Progenitor cell of endocrine pancreas (in vitro differentiated cells): ENCODE measurements at regions not wholly inside any gene's neighbourhood (a gene's known extent, or its start where the extent isn't known, plus 50 kb on each side); places are given as distances from the start of the nearest gene placed in this dataset.

Experiments used
- DNase-seq: peaks from one replicate; pipeline ENCODE4 v3.0.0; 2021; ENCODE audit warnings: low spot score; ENCODE audit not compliant: unreplicated experiment
- H3K27ac Mint-ChIP-seq: 2 replicates; pipeline ENCODE4 v1.8.0; 2021; ENCODE audit warnings: mild to moderate bottlenecking, moderate library complexity, mixed read lengths
- H3K27me3 Mint-ChIP-seq: 2 replicates; pipeline ENCODE4 v1.8.0; 2021; ENCODE audit warnings: mixed read lengths
- H3K36me3 Mint-ChIP-seq: 2 replicates; pipeline ENCODE4 v1.8.0; 2022; ENCODE audit warnings: mixed read lengths; ENCODE audit not compliant: insufficient read depth
- H3K4me1 Mint-ChIP-seq: 2 replicates; pipeline ENCODE4 v1.8.0; 2021; ENCODE audit warnings: low read depth, mixed read lengths
- H3K4me3 Mint-ChIP-seq: 2 replicates; pipeline ENCODE4 v1.8.0; 2021; ENCODE audit warnings: low read depth, mild to moderate bottlenecking, moderate library complexity, mixed read lengths
- H3K9me3 Mint-ChIP-seq: 2 replicates; pipeline ENCODE4 v1.8.0; 2021; ENCODE audit warnings: low read depth, mixed read lengths
- CTCF ChIP-seq: fragments of 200-600 bp; sonication (generic); IDR thresholded peaks from one replicate; pipeline ENCODE4 v1.5.0; 2021; ENCODE audit warnings: antibody characterized with exemption, mild to moderate bottlenecking; ENCODE audit not compliant: unreplicated experiment

GRCh38 chr4:14070289-14070880 is 442.9 kb upstream of the BOD1L1 start:
- TF ChIP-seq CTCF = no peak
- no peak overlapping the region for H3K4me3 Mint-ChIP-seq
- H3K36me3 Mint-ChIP-seq = peaks cover 2% of the 10 kb centered on the region
- peaks cover 3% of the 10 kb centered on the region for H3K27me3 Mint-ChIP-seq
- peaks cover 18% of the 10 kb centered on the region for H3K4me1 Mint-ChIP-seq
- no peak for DNase-seq
- peaks cover 19% of the 10 kb centered on the region for H3K9me3 Mint-ChIP-seq
- peak overlapping the region; percentile 43 for H3K27ac Mint-ChIP-seq

GRCh38 chr4:14072506-14072905 is 445.0 kb upstream of the BOD1L1 start:
- no peak for DNase-seq
- no peak for TF ChIP-seq CTCF
- peaks cover 3% of the 10 kb centered on the region for H3K27me3 Mint-ChIP-seq
- peaks cover 2% of the 10 kb centered on the region for H3K36me3 Mint-ChIP-seq
- peaks cover 19% of the 10 kb centered on the region for H3K9me3 Mint-ChIP-seq
- H3K4me3 Mint-ChIP-seq = no peak overlapping the region
- H3K27ac Mint-ChIP-seq = no peak overlapping the region
- peaks cover 14% of the 10 kb centered on the region for H3K4me1 Mint-ChIP-seq

- no peak overlapping the region for H3K4me3 Mint-ChIP-seq
- H3K4me1 Mint-ChIP-seq = no peaks in the 10 kb centered on the region
- no peak for DNase-seq
- peaks cover 2% of the 10 kb centered on the region for H3K36me3 Mint-ChIP-seq
- peaks cover 19% of the 10 kb centered on the region for H3K9me3 Mint-ChIP-seq
- TF ChIP-seq CTCF = no peak
- no peaks in the 10 kb centered on the region for H3K27me3 Mint-ChIP-seq
- H3K27ac Mint-ChIP-seq = no peak overlapping the region
Observed at GRCh38 chr4:14076776-14077175, 449.3 kb upstream of the BOD1L1 start.

- Mint-ChIP-seq H3K36me3 (no peaks in the 10 kb centered on the region), H3K4me1 (no peaks in the 10 kb centered on the region)
Observed at GRCh38 chr4:14078326-14078725, 450.8 kb upstream of the BOD1L1 start.

GRCh38 chr4:14079601-14080000 is 452.1 kb upstream of the BOD1L1 start:
- no peaks in the 10 kb centered on the region for H3K36me3 Mint-ChIP-seq
- no peak for DNase-seq

More at GRCh38 chr4:14078326-14078725, 450.8 kb upstream of the BOD1L1 start:
- H3K27me3 Mint-ChIP-seq = no peaks in the 10 kb centered on the region
- H3K9me3 Mint-ChIP-seq = peaks cover 4% of the 10 kb centered on the region
- no peak overlapping the region for H3K4me3 Mint-ChIP-seq
- DNase-seq = no peak
- no peak overlapping the region for H3K27ac Mint-ChIP-seq
- no peak for TF ChIP-seq CTCF

More at GRCh38 chr4:14079601-14080000, 452.1 kb upstream of the BOD1L1 start:
- H3K27ac Mint-ChIP-seq = no peak overlapping the region
- no peaks in the 10 kb centered on the region for H3K4me1 Mint-ChIP-seq
- no peaks in the 10 kb centered on the region for H3K9me3 Mint-ChIP-seq
- TF ChIP-seq CTCF = no peak
- H3K4me3 Mint-ChIP-seq = no peak overlapping the region
- no peaks in the 10 kb centered on the region for H3K27me3 Mint-ChIP-seq
